ENCODE measurements at regions not wholly inside any gene's neighbourhood (a gene's known extent, or its start where the extent isn't known, plus 50 kb on each side); places are given as distances from the start of the nearest gene placed in this dataset.
A peak's percentile ranks its signal among the peaks of the same experiment; 100 is the strongest.
"Not testable (repeated sequence)": the region's sequence is repeated elsewhere in the genome, so short reads cannot be mapped to it uniquely, and the experiment has no call there.

DNA sequence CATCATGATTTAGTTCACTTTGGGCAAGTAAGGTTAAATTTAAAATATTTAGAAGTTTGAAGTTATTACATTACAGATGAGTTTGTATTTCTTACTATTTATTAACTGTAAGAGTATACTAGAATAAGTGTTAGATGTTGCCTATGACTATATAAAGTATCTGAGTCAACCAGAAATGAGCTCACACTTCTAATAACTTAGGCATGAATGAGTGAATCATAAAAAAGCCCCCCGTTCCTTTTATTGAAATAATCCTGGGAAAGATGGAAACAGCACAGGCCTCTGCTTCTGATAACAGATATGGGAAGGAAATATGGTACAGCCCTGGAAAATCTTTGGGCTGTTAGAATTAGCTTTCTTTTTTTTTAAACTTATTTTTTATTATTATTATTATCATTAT, 66.6 kb upstream of the TGFBR2 start:
- WGBS, result 63% methylated on average over 1 of the region's 1 CpG

GRCh38 chr3:30541156-30541555, 65.2 kb upstream of the TGFBR2 start:
- H3K27me3 ChIP-seq (replicated peaks; ENCODE audit: insufficient read depth); H3K27ac ChIP-seq; H3K9me3 ChIP-seq; H3K4me3 ChIP-seq; DNase-seq (ENCODE audit: low spot score); H3K36me3 ChIP-seq; intact Hi-C loops (cut with DNase I); H3K4me1 ChIP-seq (replicated peaks): not testable (repeated sequence)

More for the DNA sequence above, 66.6 kb upstream of the TGFBR2 start:
- Histone ChIP-seq H3K27me3 (replicated peaks; ENCODE audit: insufficient read depth) (no peaks in the 10 kb centered on the region), H3K4me1 (replicated peaks) (no peaks in the 10 kb centered on the region), H3K9me3 (no peaks in the 10 kb centered on the region), H3K27ac (no peak overlapping the region), H3K4me3 (no peak overlapping the region), H3K36me3 (no peaks in the 10 kb centered on the region)
- TF ChIP-seq POLR2A (IDR thresholded peaks at IDR 0.05) (no peak), CTCF (IDR thresholded peaks at IDR 0.05) (no peak)
- intact Hi-C loops (cut with DNase I), result no loop called here
- DNase-seq (ENCODE audit: low spot score), result no peak

DNA sequence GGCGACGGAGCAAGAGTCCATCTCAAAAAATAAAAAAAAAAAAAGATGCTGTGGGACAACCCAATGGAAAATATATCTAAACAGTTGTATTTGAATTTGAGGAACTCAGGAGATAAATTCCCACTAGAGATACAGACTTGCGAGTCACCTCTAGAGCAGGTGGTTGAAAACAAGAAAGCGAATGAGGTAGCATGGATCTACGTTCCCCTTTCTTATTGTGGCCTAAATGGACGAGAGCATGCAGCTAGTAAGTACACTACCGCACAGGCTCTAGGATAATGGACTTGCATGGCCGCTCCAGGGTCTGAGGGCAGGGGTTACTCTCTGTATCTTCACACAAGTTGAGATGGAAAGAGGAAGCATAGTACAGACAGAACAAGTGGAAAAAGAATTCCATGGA, 63.5 kb upstream of the TGFBR2 start:
- Histone ChIP-seq H3K27ac (no peak overlapping the region), H3K4me3 (no peak overlapping the region), H3K36me3 (no peaks in the 10 kb centered on the region), H3K27me3 (replicated peaks; ENCODE audit: insufficient read depth) (no peaks in the 10 kb centered on the region), H3K4me1 (replicated peaks) (no peaks in the 10 kb centered on the region), H3K9me3 (no peaks in the 10 kb centered on the region)
- TF ChIP-seq POLR2AphosphoS5 (IDR thresholded peaks at IDR 0.05) (no peak), CTCF (IDR thresholded peaks at IDR 0.05) (no peak), POLR2A (IDR thresholded peaks at IDR 0.05) (no peak)
- WGBS, result 99% methylated on average over 8 of the region's 8 CpGs
- intact Hi-C loops (cut with DNase I), result no loop called here
- DNase-seq (ENCODE audit: low spot score), result no peak

DNA sequence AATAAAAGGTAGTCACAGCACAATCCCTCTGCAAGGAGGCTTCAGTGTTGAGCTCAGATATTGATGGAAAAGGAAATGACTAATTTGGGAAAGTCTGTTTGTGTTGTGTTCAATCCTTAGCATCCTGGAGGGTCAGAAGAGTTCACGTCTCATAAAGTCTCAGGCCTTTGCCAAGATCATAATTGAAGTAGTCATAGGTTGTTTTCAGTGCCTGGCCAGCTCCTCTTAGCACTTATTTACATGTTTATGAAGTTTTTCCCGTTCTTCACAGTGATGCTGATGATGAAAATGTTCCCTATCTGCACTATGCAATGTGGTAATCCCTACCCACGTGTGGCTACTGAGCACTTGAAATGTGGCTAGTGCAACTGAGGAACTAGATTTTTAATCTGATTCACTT, 61.6 kb upstream of the TGFBR2 start:
- 63% methylated on average over 3 of the region's 3 CpGs for WGBS
- Histone ChIP-seq H3K27ac (no peak overlapping the region), H3K4me1 (replicated peaks) (no peaks in the 10 kb centered on the region), H3K27me3 (replicated peaks; ENCODE audit: insufficient read depth) (no peaks in the 10 kb centered on the region), H3K9me3 (no peaks in the 10 kb centered on the region), H3K4me3 (no peak overlapping the region), H3K36me3 (no peaks in the 10 kb centered on the region)
- TF ChIP-seq CTCF (IDR thresholded peaks at IDR 0.05) (no peak), POLR2AphosphoS5 (IDR thresholded peaks at IDR 0.05) (peak; percentile 17), POLR2A (IDR thresholded peaks at IDR 0.05) (no peak)
- no peak for DNase-seq (ENCODE audit: low spot score)
- intact Hi-C loops (cut with DNase I), result no loop called here

DNA sequence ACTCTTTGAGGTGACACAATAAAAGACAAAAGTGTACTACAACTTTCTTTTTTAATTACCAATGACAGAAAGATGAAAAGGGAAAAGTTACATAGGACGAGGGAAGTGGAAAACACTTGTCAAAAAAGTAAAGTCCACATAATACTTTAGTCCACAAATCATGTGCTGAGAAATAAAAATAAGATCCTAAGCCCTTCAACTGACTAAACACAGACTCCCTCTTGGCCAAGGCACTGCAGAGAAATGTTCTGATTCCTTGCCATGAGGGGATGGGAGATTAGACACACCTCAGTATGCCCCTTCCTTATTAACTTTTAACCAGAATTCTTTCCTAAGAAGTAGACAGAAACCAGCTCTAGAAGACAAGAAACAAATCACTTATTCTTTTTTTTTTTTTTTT, 59.5 kb upstream of the TGFBR2 start:
- H3K27ac ChIP-seq, result no peak overlapping the region
- WGBS, result 63% methylated on average over 1 of the region's 1 CpG
- intact Hi-C loops (cut with DNase I), result no loop called here
- no peaks in the 10 kb centered on the region for H3K9me3 ChIP-seq
- TF ChIP-seq POLR2A (IDR thresholded peaks at IDR 0.05) (no peak), CTCF (IDR thresholded peaks at IDR 0.05) (no peak), POLR2AphosphoS5 (IDR thresholded peaks at IDR 0.05) (no peak)
- no peaks in the 10 kb centered on the region for H3K4me1 ChIP-seq (replicated peaks)
- DNase-seq (ENCODE audit: low spot score), result no peak
- H3K4me3 ChIP-seq, result no peak overlapping the region
- no peaks in the 10 kb centered on the region for H3K27me3 ChIP-seq (replicated peaks; ENCODE audit: insufficient read depth)
- no peaks in the 10 kb centered on the region for H3K36me3 ChIP-seq

- TF ChIP-seq POLR2A (IDR thresholded peaks at IDR 0.05) (no peak), CTCF (IDR thresholded peaks at IDR 0.05) (no peak), POLR2AphosphoS5 (IDR thresholded peaks at IDR 0.05) (no peak)
- Histone ChIP-seq H3K36me3 (no peaks in the 10 kb centered on the region), H3K27ac (no peak overlapping the region), H3K9me3 (no peaks in the 10 kb centered on the region), H3K4me3 (no peak overlapping the region), H3K4me1 (replicated peaks) (no peaks in the 10 kb centered on the region), H3K27me3 (replicated peaks; ENCODE audit: insufficient read depth) (no peaks in the 10 kb centered on the region)
- WGBS, result 98% methylated on average over 5 of the region's 5 CpGs
- intact Hi-C loops (cut with DNase I), result no loop called here
- no peak for DNase-seq (ENCODE audit: low spot score)
These were observed 58.7 kb upstream of the TGFBR2 start for GRCh38 chr3:30547716-30548115.
